PC-3 (cell line): ENCODE measurements at regions not wholly inside any gene's neighbourhood (a gene's known extent, or its start where the extent isn't known, plus 50 kb on each side); places are given as distances from the start of the nearest gene placed in this dataset.

Source experiments
- EZH2phosphoT487 ChIP-seq: fragments of 300-600 bp; sonication (generic); IDR thresholded peaks from 2 replicates; pipeline ENCODE4 v1.6.1; 2018; ENCODE audit warnings: mild to moderate bottlenecking, antibody characterized with exemption, low read length, borderline replicate concordance
- TF ChIP-seq, protein P1 (sequence below): fragments of 300-600 bp; sonication (generic); conservative IDR thresholded peaks from 2 replicates; pipeline ENCODE4 v1.5.1; 2017; ENCODE audit warnings: antibody characterized with exemption, low read depth, mild to moderate bottlenecking, low read length

DNA sequence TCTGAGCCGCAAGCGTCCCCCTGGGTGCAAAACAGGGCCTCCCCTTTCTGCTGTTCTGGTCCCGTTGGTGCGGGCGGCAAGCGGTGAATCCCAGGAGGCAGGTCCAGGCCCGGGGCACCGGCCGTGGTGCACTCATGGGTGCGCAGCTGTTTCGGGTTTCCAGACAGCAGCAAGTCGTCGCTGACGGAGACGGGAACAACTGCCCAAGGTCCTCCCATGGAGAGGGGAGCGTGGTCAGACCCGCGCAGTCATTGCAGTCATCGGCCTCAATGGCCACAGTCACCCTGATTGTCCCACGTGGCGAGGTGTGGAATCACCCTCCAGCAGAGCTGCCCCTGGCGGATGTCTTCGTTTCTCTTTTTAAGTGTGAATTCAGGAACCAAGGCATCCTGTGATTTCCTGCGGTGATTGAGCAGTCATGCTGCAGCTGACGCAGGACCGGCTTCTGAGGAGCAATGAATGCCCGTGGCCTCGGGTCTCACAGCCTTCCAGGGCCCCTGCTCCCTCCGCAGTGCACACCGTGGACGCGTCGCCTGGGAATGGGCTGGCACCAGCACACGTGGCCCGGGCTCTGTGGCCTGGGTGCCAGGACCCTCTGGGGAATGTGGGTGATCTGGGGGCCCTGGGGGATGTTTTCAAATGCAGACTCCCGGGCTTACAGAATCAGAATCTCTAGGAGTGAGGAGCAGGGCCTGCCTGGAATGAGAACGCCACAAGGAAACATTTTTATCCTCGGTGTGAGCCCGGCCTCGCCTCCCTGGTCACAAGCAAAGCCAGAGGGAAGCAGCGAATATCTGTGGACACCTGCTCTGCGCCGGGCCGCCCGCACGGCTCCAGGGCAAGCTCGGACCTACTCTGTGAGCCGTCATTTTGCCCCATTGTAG, 244.2 kb upstream of the SALL3 start:
- TF ChIP-seq, protein P1, sequence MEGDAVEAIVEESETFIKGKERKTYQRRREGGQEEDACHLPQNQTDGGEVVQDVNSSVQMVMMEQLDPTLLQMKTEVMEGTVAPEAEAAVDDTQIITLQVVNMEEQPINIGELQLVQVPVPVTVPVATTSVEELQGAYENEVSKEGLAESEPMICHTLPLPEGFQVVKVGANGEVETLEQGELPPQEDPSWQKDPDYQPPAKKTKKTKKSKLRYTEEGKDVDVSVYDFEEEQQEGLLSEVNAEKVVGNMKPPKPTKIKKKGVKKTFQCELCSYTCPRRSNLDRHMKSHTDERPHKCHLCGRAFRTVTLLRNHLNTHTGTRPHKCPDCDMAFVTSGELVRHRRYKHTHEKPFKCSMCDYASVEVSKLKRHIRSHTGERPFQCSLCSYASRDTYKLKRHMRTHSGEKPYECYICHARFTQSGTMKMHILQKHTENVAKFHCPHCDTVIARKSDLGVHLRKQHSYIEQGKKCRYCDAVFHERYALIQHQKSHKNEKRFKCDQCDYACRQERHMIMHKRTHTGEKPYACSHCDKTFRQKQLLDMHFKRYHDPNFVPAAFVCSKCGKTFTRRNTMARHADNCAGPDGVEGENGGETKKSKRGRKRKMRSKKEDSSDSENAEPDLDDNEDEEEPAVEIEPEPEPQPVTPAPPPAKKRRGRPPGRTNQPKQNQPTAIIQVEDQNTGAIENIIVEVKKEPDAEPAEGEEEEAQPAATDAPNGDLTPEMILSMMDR: no peak
- TF ChIP-seq EZH2phosphoT487: no peak
